ENCODE measurements at regions not wholly inside any gene's neighbourhood (a gene's known extent, or its start where the extent isn't known, plus 50 kb on each side); places are given as distances from the start of the nearest gene placed in this dataset.

DNA sequence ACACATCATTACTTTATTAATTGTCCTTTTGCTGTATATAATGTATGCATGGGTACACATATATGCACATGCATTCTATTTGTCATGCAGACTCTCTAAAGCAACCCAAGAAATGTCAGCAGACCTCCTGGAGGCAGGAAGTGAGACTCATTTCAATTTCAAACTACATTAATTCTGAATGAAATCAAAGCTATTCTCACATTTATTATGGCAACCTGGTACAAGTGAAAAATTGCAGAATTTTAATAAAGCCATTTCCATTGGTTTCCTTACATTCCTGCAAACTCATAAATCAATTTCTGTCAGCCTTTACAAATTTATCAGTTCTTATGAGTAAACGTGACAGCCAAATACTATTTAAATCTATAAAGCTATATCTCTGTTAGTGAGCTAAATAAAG lies 430.4 kb upstream of the NUDT12 start:
- Histone ChIP-seq H3K4ac (ENCODE audit: low read depth, low read length) (no peak overlapping the region), H3K36me3 (ENCODE audit: control insufficient read depth, insufficient read depth, low read length) (no peaks in the 10 kb centered on the region), H2AK5ac (ENCODE audit: low read depth, low read length) (no peak overlapping the region), H2BK15ac (ENCODE audit: low read depth, low read length) (no peak overlapping the region), H3K56ac (ENCODE audit: extremely low read depth, insufficient read depth, low read length) (no peak overlapping the region), H3K14ac (replicated peaks; ENCODE audit: low read depth, low read length) (no peak overlapping the region), H3K23ac (ENCODE audit: low read depth, low read length) (no peak overlapping the region), H2BK5ac (ENCODE audit: low read depth, low read length, poor library complexity, severe bottlenecking) (no peak overlapping the region), H3K9me1 (ENCODE audit: insufficient read depth, low read length) (no peaks in the 10 kb centered on the region), H2AK9ac (replicated peaks; ENCODE audit: low read depth, low read length, poor library complexity) (no peak overlapping the region), H4K5ac (ENCODE audit: low read depth, low read length) (no peak overlapping the region), H3K18ac (ENCODE audit: low read depth, low read length) (no peak overlapping the region), H3K4me1 (ENCODE audit: control insufficient read depth, insufficient read depth, low read length) (no peaks in the 10 kb centered on the region), H3K4me3 (ENCODE audit: insufficient read depth, low read depth, low read length) (no peak overlapping the region), H3K27me3 (ENCODE audit: control insufficient read depth, insufficient read depth, low read length) (no peaks in the 10 kb centered on the region), H4K91ac (ENCODE audit: insufficient read depth, low read depth, low read length) (no peak overlapping the region), H3K4me2 (ENCODE audit: low read depth, low read length) (no peak overlapping the region), H3K9ac (ENCODE audit: low read depth, low read length) (no peak overlapping the region), H4K8ac (ENCODE audit: low read depth in 2 of 2, low read length in 2 of 2) (no peak overlapping the region), H4K20me1 (ENCODE audit: insufficient read depth, low read length) (no peaks in the 10 kb centered on the region), H3K27ac (ENCODE audit: insufficient read depth, low read length) (no peak overlapping the region), H2BK120ac (ENCODE audit: low read depth, low read length) (no peak overlapping the region), H2AFZ (replicated peaks; ENCODE audit: low read length, poor library complexity) (no peak overlapping the region), H3K79me1 (ENCODE audit: low read depth in 1 of 2, low read length in 2 of 2) (no peaks in the 10 kb centered on the region), H3K9me3 (ENCODE audit: control insufficient read depth, insufficient read depth, low read length) (no peaks in the 10 kb centered on the region), H2BK20ac (ENCODE audit: low read depth, low read length) (no peak overlapping the region)
- no CpG with 5 or more reads among the region's 1 CpG for WGBS, 2 experiments (ENCODE audit: extremely low coverage in 2 of 2, insufficient read length in 1 of 2)
- dilution Hi-C loops (cut with HindIII; ENCODE audit: low sequenced_read_pairs, unreplicated experiment): no loop called here
- ATAC-seq (ENCODE audit: low read depth) (no peak), DNase-seq (no peak)
- TF ChIP-seq, protein P1, sequence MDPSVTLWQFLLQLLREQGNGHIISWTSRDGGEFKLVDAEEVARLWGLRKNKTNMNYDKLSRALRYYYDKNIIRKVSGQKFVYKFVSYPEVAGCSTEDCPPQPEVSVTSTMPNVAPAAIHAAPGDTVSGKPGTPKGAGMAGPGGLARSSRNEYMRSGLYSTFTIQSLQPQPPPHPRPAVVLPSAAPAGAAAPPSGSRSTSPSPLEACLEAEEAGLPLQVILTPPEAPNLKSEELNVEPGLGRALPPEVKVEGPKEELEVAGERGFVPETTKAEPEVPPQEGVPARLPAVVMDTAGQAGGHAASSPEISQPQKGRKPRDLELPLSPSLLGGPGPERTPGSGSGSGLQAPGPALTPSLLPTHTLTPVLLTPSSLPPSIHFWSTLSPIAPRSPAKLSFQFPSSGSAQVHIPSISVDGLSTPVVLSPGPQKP (IDR thresholded peaks at IDR 0.05; ENCODE audit: borderline replicate concordance, low read depth, low read length): no peak
- no peak for TF ChIP-seq CHD1 (IDR thresholded peaks at IDR 0.05; ENCODE audit: low read depth, low read length)
- no peak for TF ChIP-seq NFE2L2 (IDR thresholded peaks at IDR 0.05; ENCODE audit: low read depth, low read length)
- no peak for TF ChIP-seq CEBPB (IDR thresholded peaks at IDR 0.05; ENCODE audit: low read depth, low read length)
- TF ChIP-seq SMC3 (IDR thresholded peaks at IDR 0.05; ENCODE audit: low read depth, low read length): no peak
- no peak for TF ChIP-seq BHLHE40 (IDR thresholded peaks at IDR 0.05; ENCODE audit: low read depth, low read length)
- no peak for TF ChIP-seq MXI1 (IDR thresholded peaks at IDR 0.05; ENCODE audit: borderline replicate concordance, low read depth, low read length)
- TF ChIP-seq, protein P2, sequence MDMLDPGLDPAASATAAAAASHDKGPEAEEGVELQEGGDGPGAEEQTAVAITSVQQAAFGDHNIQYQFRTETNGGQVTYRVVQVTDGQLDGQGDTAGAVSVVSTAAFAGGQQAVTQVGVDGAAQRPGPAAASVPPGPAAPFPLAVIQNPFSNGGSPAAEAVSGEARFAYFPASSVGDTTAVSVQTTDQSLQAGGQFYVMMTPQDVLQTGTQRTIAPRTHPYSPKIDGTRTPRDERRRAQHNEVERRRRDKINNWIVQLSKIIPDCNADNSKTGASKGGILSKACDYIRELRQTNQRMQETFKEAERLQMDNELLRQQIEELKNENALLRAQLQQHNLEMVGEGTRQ (IDR thresholded peaks at IDR 0.05; ENCODE audit: low read depth, low read length): no peak
- no peak for TF ChIP-seq FOS (IDR thresholded peaks at IDR 0.05; ENCODE audit: low read depth, low read length)
- TF ChIP-seq MAFK (IDR thresholded peaks at IDR 0.05; ENCODE audit: low read depth, low read length): no peak
- no peak for TF ChIP-seq POLR2A (IDR thresholded peaks at IDR 0.05; ENCODE audit: low read depth, low read length)
- no peak for TF ChIP-seq MAZ (IDR thresholded peaks at IDR 0.05; ENCODE audit: borderline replicate concordance, low read depth, low read length)
- TF ChIP-seq, protein P3, sequence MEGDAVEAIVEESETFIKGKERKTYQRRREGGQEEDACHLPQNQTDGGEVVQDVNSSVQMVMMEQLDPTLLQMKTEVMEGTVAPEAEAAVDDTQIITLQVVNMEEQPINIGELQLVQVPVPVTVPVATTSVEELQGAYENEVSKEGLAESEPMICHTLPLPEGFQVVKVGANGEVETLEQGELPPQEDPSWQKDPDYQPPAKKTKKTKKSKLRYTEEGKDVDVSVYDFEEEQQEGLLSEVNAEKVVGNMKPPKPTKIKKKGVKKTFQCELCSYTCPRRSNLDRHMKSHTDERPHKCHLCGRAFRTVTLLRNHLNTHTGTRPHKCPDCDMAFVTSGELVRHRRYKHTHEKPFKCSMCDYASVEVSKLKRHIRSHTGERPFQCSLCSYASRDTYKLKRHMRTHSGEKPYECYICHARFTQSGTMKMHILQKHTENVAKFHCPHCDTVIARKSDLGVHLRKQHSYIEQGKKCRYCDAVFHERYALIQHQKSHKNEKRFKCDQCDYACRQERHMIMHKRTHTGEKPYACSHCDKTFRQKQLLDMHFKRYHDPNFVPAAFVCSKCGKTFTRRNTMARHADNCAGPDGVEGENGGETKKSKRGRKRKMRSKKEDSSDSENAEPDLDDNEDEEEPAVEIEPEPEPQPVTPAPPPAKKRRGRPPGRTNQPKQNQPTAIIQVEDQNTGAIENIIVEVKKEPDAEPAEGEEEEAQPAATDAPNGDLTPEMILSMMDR (conservative IDR thresholded peaks at IDR 0.05; ENCODE audit: low read depth, low read length): no peak
- no peak for TF ChIP-seq RAD21 (IDR thresholded peaks at IDR 0.05; ENCODE audit: low read length)
- no peak for TF ChIP-seq RCOR1 (IDR thresholded peaks at IDR 0.05; ENCODE audit: insufficient replicate concordance, low read length)
- no peak for TF ChIP-seq RFX5 (IDR thresholded peaks at IDR 0.05; ENCODE audit: low read depth, low read length)
- no TSS peak for BruUV-seq (replicated peaks)
- ChIA-PET CTCF (no interaction called here), POLR2A (ENCODE audit: unreplicated experiment) (no interaction called here)
- in situ Hi-C loops (cut with MboI; ENCODE audit: low sequenced_read_pairs): no loop called here
- intact Hi-C loops (cut with micrococcal nuclease): no loop called here

Data from IMR-90 (cell line).